Mesothelial cell of epicardium (in vitro differentiated cells): ENCODE measurements at regions not wholly inside any gene's neighbourhood (a gene's known extent, or its start where the extent isn't known, plus 50 kb on each side); places are given as distances from the start of the nearest gene placed in this dataset.

ENCODE experiments used
- DNase-seq, 2 experiments: peaks; one replicate each; pipeline ENCODE4 v3.0.0; 2021; ENCODE audit warnings: low spot score in 2 of 2; ENCODE audit not compliant: unreplicated experiment in 2 of 2
- H3K27ac Mint-ChIP-seq: 2 replicates; pipeline ENCODE4 v1.8.0; 2021; ENCODE audit warnings: mixed read lengths
- H3K27me3 Mint-ChIP-seq: 2 replicates; pipeline ENCODE4 v1.8.0; 2021; ENCODE audit warnings: low read depth, mixed read lengths
- H3K36me3 Mint-ChIP-seq: 2 replicates; pipeline ENCODE4 v1.8.0; 2021; ENCODE audit warnings: mixed read lengths
- H3K4me1 Mint-ChIP-seq: 2 replicates; pipeline ENCODE4 v1.8.0; 2021; ENCODE audit warnings: mixed read lengths
- H3K4me3 Mint-ChIP-seq: 2 replicates; pipeline ENCODE4 v1.8.0; 2021; ENCODE audit warnings: mild to moderate bottlenecking, moderate library complexity, mixed read lengths
- H3K9me3 Mint-ChIP-seq: 2 replicates; pipeline ENCODE4 v1.8.0; 2021; ENCODE audit warnings: mixed read lengths
- TF ChIP-seq, protein P1 (sequence below): fragments of 200-600 bp; sonication (generic); IDR thresholded peaks from one replicate; pipeline ENCODE4 v1.5.0; 2021; ENCODE audit warnings: antibody characterized with exemption; ENCODE audit not compliant: unreplicated experiment

DNA sequence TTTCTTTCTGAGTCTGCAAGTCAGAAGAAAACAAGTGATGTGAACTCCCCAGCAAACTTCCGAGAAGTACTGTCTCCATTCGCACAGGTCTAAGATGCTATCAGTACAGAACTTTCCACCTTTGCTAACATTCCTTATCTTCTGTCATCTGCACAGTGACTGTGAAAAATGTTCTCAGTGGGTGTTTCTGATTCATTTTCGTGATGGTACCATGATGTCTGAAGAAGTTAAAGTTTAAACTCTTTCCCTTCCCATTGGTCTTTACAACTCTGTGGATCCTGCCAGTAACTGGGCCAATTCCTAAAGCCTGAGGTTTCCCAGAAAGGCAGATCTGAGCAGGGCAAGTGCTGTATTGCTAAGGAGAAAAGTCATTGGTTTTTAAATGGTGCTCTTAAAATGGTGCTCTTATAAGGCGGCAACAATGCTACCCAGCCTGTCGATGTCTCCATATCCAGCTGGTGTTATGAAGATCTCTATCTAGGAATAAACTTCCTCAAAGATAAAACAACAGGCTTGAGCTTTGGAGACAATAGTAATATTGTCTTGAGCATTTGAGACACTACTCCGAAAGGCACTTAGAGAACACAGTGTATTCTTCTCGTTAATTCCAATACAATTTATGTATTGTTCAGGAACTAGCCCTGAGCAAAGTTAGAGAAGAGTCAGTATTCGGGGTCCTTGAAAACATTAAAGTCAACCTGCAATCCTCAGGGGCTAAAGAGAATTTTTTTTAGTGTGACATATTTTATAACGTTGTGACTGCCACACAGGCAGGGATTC is 232.3 kb downstream of the OSR1 start:
- H3K4me1 Mint-ChIP-seq: peaks cover 27% of the 10 kb centered on the region
- no peaks in the 10 kb centered on the region for H3K36me3 Mint-ChIP-seq
- H3K27me3 Mint-ChIP-seq: no peaks in the 10 kb centered on the region
- H3K9me3 Mint-ChIP-seq: no peaks in the 10 kb centered on the region
- peak overlapping the region; percentile 32 for H3K27ac Mint-ChIP-seq
- TF ChIP-seq, protein P1, sequence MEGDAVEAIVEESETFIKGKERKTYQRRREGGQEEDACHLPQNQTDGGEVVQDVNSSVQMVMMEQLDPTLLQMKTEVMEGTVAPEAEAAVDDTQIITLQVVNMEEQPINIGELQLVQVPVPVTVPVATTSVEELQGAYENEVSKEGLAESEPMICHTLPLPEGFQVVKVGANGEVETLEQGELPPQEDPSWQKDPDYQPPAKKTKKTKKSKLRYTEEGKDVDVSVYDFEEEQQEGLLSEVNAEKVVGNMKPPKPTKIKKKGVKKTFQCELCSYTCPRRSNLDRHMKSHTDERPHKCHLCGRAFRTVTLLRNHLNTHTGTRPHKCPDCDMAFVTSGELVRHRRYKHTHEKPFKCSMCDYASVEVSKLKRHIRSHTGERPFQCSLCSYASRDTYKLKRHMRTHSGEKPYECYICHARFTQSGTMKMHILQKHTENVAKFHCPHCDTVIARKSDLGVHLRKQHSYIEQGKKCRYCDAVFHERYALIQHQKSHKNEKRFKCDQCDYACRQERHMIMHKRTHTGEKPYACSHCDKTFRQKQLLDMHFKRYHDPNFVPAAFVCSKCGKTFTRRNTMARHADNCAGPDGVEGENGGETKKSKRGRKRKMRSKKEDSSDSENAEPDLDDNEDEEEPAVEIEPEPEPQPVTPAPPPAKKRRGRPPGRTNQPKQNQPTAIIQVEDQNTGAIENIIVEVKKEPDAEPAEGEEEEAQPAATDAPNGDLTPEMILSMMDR: no peak
- no peak for DNase-seq
- H3K4me3 Mint-ChIP-seq: no peak overlapping the region

DNA sequence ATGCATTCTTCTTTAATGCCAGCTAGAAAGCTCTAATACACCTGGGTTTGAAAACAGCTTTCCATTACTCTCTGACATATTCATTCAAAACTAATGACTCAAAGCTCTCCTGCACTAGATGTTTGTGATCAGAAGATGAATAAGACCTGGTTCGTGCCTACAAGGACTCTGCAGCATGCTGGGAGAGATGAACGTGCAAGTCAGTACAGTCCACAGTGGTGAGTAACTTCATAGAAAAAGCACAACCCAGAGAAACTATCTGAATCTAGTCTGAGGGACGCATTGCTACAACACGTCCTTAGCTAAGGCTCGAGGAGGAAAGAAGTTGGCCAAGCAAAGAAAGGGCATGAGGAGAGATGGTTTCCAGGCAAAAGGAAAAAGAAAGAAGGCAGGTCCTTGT is 234.3 kb downstream of the OSR1 start:
- H3K27ac Mint-ChIP-seq: no peak overlapping the region

DNA sequence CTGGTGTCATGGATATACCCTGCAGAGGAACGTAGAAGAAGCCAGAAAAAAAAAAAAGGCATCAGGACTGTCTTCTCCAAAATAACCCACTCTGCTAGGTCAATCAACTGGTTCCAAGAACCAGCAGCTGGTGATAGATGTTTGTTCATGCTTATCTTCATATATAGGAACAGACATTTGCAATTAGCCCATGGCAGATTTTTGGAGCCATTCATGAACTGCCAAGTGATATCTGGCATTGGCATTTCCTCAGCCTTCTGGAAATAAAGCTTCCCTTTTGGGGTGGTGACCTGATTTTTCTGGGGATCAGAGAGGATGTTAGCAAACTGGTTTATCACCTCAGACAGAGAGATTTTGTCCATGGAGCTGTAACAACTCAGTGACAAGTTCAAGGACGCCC is 234.9 kb downstream of the OSR1 start:
- H3K27me3 Mint-ChIP-seq: no peaks in the 10 kb centered on the region

More for the DNA sequence above, 234.3 kb downstream of the OSR1 start:
- Mint-ChIP-seq H3K36me3 (no peaks in the 10 kb centered on the region), H3K9me3 (no peaks in the 10 kb centered on the region), H3K4me1 (peaks cover 18% of the 10 kb centered on the region), H3K4me3 (no peak overlapping the region), H3K27me3 (no peaks in the 10 kb centered on the region)
- no peak for DNase-seq
- TF ChIP-seq, protein P1: no peak

DNA sequence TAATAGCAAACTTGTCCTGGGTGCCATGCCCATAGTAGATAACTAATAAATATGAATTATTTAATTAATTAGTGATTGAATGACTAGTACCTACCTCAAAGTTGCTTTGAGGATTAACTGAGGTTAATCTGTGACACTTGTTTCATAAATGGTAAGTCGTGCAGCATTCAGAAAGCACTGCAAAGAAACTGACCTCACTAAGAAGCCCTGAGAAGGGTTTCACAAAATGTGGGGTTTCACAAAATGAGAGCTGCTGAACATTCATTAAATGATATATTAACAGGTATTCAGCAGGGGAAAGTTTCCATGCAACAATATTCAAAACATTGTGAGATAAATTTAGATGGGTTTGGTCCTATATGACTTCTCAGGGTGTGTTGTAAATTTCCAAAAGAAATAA is 236.2 kb downstream of the OSR1 start:
- TF ChIP-seq, protein P1: no peak
- Mint-ChIP-seq H3K36me3 (peaks cover 2% of the 10 kb centered on the region), H3K9me3 (peaks cover 6% of the 10 kb centered on the region)

More for the DNA sequence above, 234.9 kb downstream of the OSR1 start:
- H3K4me1 Mint-ChIP-seq: peaks cover 18% of the 10 kb centered on the region
- H3K4me3 Mint-ChIP-seq: no peak overlapping the region
- H3K36me3 Mint-ChIP-seq: no peaks in the 10 kb centered on the region
- no peak overlapping the region for H3K27ac Mint-ChIP-seq
- DNase-seq: no peak
- TF ChIP-seq, protein P1: no peak
- H3K9me3 Mint-ChIP-seq: no peaks in the 10 kb centered on the region

DNA sequence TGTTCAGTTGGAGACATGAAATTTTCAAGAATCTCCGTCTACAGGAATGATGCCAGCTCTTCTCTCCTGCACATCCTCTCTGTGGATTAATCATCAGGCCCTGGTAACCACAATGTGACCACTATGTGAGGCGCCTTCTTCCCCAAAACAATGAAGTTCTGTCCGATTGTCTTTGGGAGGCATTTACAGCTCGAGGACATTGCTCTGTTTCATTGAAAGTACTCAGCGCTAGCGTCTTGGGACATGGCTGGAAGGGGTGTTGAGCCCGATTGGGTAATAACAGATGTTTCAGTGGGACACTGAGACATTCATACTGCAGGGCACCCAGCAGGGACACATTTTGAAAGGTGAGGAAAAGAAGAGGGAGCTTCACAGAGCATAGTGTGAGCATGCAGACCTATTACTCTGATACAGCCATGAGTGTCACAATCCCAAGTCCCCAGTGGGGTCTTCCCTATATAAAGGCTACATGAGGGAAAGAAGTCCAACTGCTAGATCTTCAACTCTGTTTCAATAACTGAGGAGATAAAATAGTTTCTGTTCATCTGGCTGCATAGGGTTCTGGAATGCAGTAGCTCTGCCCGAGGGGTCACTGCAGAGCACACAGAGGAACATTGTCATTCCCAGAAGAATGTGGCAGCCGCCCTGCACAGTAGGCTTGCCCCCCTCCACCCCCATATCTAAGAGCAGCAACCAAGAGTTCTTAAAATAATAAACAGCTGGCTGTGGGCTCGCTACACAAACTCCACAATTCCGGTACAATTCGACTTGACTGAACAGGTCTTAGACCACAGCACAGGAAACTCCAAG is 237.3 kb downstream of the OSR1 start:
- Mint-ChIP-seq H3K36me3 (peaks cover 3% of the 10 kb centered on the region), H3K27me3 (no peaks in the 10 kb centered on the region), H3K27ac (no peak overlapping the region), H3K4me1 (peaks cover 13% of the 10 kb centered on the region), H3K4me3 (no peak overlapping the region), H3K9me3 (peaks cover 7% of the 10 kb centered on the region)
- DNase-seq: no peak
- TF ChIP-seq, protein P1: no peak

More for the DNA sequence above, 236.2 kb downstream of the OSR1 start:
- peaks cover 18% of the 10 kb centered on the region for H3K4me1 Mint-ChIP-seq
- no peak overlapping the region for H3K27ac Mint-ChIP-seq
- no peak for DNase-seq
- H3K4me3 Mint-ChIP-seq: no peak overlapping the region
- no peaks in the 10 kb centered on the region for H3K27me3 Mint-ChIP-seq
